H1 (cell line): ENCODE measurements at regions not wholly inside any gene's neighbourhood (a gene's known extent, or its start where the extent isn't known, plus 50 kb on each side); places are given as distances from the start of the nearest gene placed in this dataset.

Source experiments
- CTCF ChIA-PET: fragments of 300-600 bp; sonication (Branson Sonifier 250); formaldehyde crosslinking; loops from one replicate; lab custom pipeline; 2021; ENCODE audit not compliant: partially characterized antibody; lab: Charles Lee
- POLR2A ChIA-PET: fragments of 300-600 bp; sonication (Branson Sonifier 250); formaldehyde crosslinking; loops from one replicate; lab custom pipeline; 2021; ENCODE audit warnings: inconsistent platforms; ENCODE audit not compliant: partially characterized antibody; lab: Charles Lee
- DNase-seq, 2 experiments: peaks; one replicate each; pipeline versions ENCODE4 v3.0.0 to v3.0.0-alpha.2; 2010 to 2022; ENCODE audit warnings: low spot score in 2 of 2, low read depth in 1 of 2, mixed read lengths in 1 of 2
- FAIRE-seq: peaks from 2 replicates; lab custom pipeline; 2011; peaks lifted over from hg19 to GRCh38; lab: Jason Lieb, UNC
- H2AFZ ChIP-seq: 2 replicates; pipeline ENCODE4 v1.8.1; 2012; ENCODE audit warnings: low read length, inconsistent platforms
- H2AK5ac ChIP-seq: 2 replicates; pipeline ENCODE4 v1.6.1; 2013; ENCODE audit warnings: low read depth, low read length
- H2BK120ac ChIP-seq: replicated peaks from 2 replicates; pipeline ENCODE3; 2013; ENCODE audit warnings: low read depth, low read length, inconsistent platforms
- H2BK12ac ChIP-seq: 2 replicates; pipeline ENCODE4 v1.6.1; 2013; ENCODE audit warnings: low read depth, low read length
- H2BK15ac ChIP-seq: 2 replicates; pipeline ENCODE4 v1.6.1; 2013; ENCODE audit warnings: low read length
- H2BK20ac ChIP-seq: 2 replicates; pipeline ENCODE4 v1.6.1; 2013; ENCODE audit warnings: low read length
- H2BK5ac ChIP-seq: 2 replicates; pipeline ENCODE4 v1.6.1; 2013; ENCODE audit warnings: low read depth, low read length
- H3K14ac ChIP-seq: 2 replicates; pipeline ENCODE4 v1.6.1; 2013; ENCODE audit warnings: inconsistent platforms; ENCODE audit not compliant: insufficient read length
- H3K18ac ChIP-seq: 2 replicates; pipeline ENCODE4 v1.6.1; 2013; ENCODE audit warnings: low read length; ENCODE audit errors: extremely low read depth
- H3K23ac ChIP-seq: 2 replicates; pipeline ENCODE4 v1.6.1; 2013; ENCODE audit warnings: inconsistent platforms; ENCODE audit not compliant: insufficient read length
- H3K23me2 ChIP-seq: 2 replicates; pipeline ENCODE4 v1.6.1; 2013; ENCODE audit warnings: low read depth, low read length
- H3K27ac ChIP-seq: 2 replicates; pipeline ENCODE4 v1.6.1; 2011; ENCODE audit warnings: low read depth, low read length, inconsistent platforms
- H3K27me3 ChIP-seq, 4 experiments: replicated peaks in 1 of 4; 1 replicate in 1 of 4; 2 replicates in 3 of 4; pipeline versions ENCODE4 v1.6.1 to v1.8.1; 2011 to 2013; ENCODE audit warnings: low read length in 3 of 4, mild to moderate bottlenecking in 3 of 4, inconsistent platforms in 2 of 4, mixed read lengths in 2 of 4, moderate library complexity in 1 of 4; ENCODE audit not compliant: control insufficient read depth in 3 of 4, insufficient read depth in 3 of 4; ENCODE audit errors: extremely low read depth in 1 of 4
- H3K36me3 ChIP-seq, 4 experiments: 2 replicates each; pipeline versions ENCODE4 v1.6.1 to v1.8.1; 2011 to 2013; ENCODE audit warnings: mild to moderate bottlenecking in 4 of 4, low read length in 3 of 4, moderate library complexity in 2 of 4, control low read depth in 1 of 4, inconsistent platforms in 1 of 4; ENCODE audit not compliant: insufficient read depth in 4 of 4, control insufficient read depth in 2 of 4
- H3K4ac ChIP-seq: replicated peaks from 2 replicates; pipeline ENCODE3; 2013; ENCODE audit warnings: low read length, low read depth, mixed read lengths, inconsistent platforms; ENCODE audit not compliant: insufficient read length
- H3K4me1 ChIP-seq, 4 experiments: replicated peaks in 1 of 4; 1 replicate in 1 of 4; 2 replicates in 3 of 4; pipeline versions ENCODE4 v1.6.1 to v1.8.1; 2011 to 2013; ENCODE audit warnings: low read length in 3 of 4, inconsistent platforms in 2 of 4, mixed read lengths in 1 of 4; ENCODE audit not compliant: insufficient read depth in 4 of 4, control insufficient read depth in 3 of 4
- H3K4me2 ChIP-seq, 2 experiments: 2 replicates each; pipeline versions ENCODE4 v1.6.1 to v1.8.1; 2011 to 2013; ENCODE audit warnings: low read depth in 2 of 2, low read length in 2 of 2, control low read depth in 1 of 2, inconsistent platforms in 1 of 2, mild to moderate bottlenecking in 1 of 2; ENCODE audit not compliant: insufficient read depth in 1 of 2
- H3K4me3 ChIP-seq, 4 experiments: fragments of 200-600, 300-600 bp in 1 of 4; sonication (generic), shearing (Covaris generic), sonication (Bioruptor Twin) in 1 of 4; 2 replicates each; pipeline versions ENCODE4 v1.5.1 to v1.8.1; 2011 to 2016; ENCODE audit warnings: low read length in 4 of 4, low read depth in 3 of 4, control low read depth in 2 of 4, inconsistent platforms in 2 of 4, mild to moderate bottlenecking in 2 of 4, mixed read lengths in 1 of 4, moderate library complexity in 1 of 4; ENCODE audit not compliant: insufficient read depth in 2 of 4; ENCODE audit errors: extremely low read depth in 1 of 4
- H3K56ac ChIP-seq: replicated peaks from 2 replicates; pipeline ENCODE3; 2013; ENCODE audit warnings: low read depth, mild to moderate bottlenecking, mixed read lengths, low read length, inconsistent platforms; ENCODE audit not compliant: insufficient read length
- H3K79me1 ChIP-seq: 2 replicates; pipeline ENCODE4 v1.6.1; 2013; ENCODE audit warnings: low read depth, low read length, control low read depth
- H3K79me2 ChIP-seq, 2 experiments: 2 replicates each; pipeline versions ENCODE4 v1.6.1 to v1.8.1; 2012 to 2013; ENCODE audit warnings: low read length in 2 of 2, mild to moderate bottlenecking in 2 of 2, inconsistent platforms in 1 of 2; ENCODE audit not compliant: insufficient read depth in 2 of 2, control insufficient read depth in 1 of 2
- H3K9ac ChIP-seq, 4 experiments: replicated peaks in 1 of 4; 1 replicate in 1 of 4; 2 replicates in 3 of 4; pipeline versions ENCODE4 v1.6.1 to v1.8.1; 2011 to 2013; ENCODE audit warnings: low read depth in 3 of 4, low read length in 3 of 4, control low read depth in 2 of 4, mild to moderate bottlenecking in 2 of 4, moderate library complexity in 2 of 4, inconsistent platforms in 1 of 4; ENCODE audit errors: extremely low read depth in 1 of 4
- H3K9me3 ChIP-seq, 2 experiments: 2 replicates each; pipeline versions ENCODE4 v1.6.1 to v1.8.1; 2012 to 2013; ENCODE audit warnings: mild to moderate bottlenecking in 2 of 2, moderate library complexity in 2 of 2, control low read depth in 1 of 2, inconsistent platforms in 1 of 2, low read depth in 1 of 2, low read length in 1 of 2, mixed read lengths in 1 of 2; ENCODE audit not compliant: insufficient read depth in 2 of 2
- H4K20me1 ChIP-seq, 2 experiments: replicated peaks in 1 of 2; 2 replicates each; pipeline versions ENCODE3 to v1.8.1; 2011 to 2013; ENCODE audit warnings: inconsistent platforms in 2 of 2, low read length in 2 of 2, mild to moderate bottlenecking in 1 of 2; ENCODE audit not compliant: insufficient read depth in 2 of 2, control insufficient read depth in 1 of 2
- H4K5ac ChIP-seq: 2 replicates; pipeline ENCODE4 v1.6.1; 2013; ENCODE audit warnings: low read length, low read depth, mixed read lengths, inconsistent platforms; ENCODE audit not compliant: insufficient read length
- H4K8ac ChIP-seq: 2 replicates; pipeline ENCODE4 v1.8.0; 2013; ENCODE audit warnings: mild to moderate bottlenecking, moderate library complexity, low read length, inconsistent platforms; ENCODE audit not compliant: insufficient read depth; ENCODE audit errors: extremely low read depth
- H4K91ac ChIP-seq: replicated peaks from 2 replicates; pipeline ENCODE3; 2013; ENCODE audit warnings: low read length, mixed read lengths, inconsistent platforms; ENCODE audit not compliant: insufficient read length
- ATF2 ChIP-seq: IDR thresholded peaks from 2 replicates; pipeline ENCODE4 v1.6.1; 2012; ENCODE audit warnings: low read length, inconsistent platforms
- CBX8 ChIP-seq: fragments of 300-800, 300-1000 bp; sonication (generic); IDR thresholded peaks from 2 replicates; pipeline ENCODE4 v1.7.1; 2016; ENCODE audit warnings: low read depth, low read length, borderline replicate concordance
- CTCF ChIP-seq, 3 experiments: IDR thresholded peaks; 1 replicate in 2 of 3; 2 replicates in 1 of 3; pipeline versions ENCODE4 v1.5.1 to v1.6.1; 2011; ENCODE audit warnings: low read length in 3 of 3, mild to moderate bottlenecking in 3 of 3, inconsistent platforms in 2 of 3, low read depth in 1 of 3, moderate library complexity in 1 of 3; ENCODE audit not compliant: insufficient read depth in 1 of 3; ENCODE audit errors: control extremely low read depth in 1 of 3
- HDAC2 ChIP-seq, 2 experiments: fragments of 300-600 bp in 1 of 2; sonication (generic) in 1 of 2; IDR thresholded peaks; 2 replicates each; pipeline ENCODE4 v1.6.1; 2011 to 2012; ENCODE audit warnings: low read depth in 2 of 2, low read length in 2 of 2, mild to moderate bottlenecking in 2 of 2, moderate library complexity in 2 of 2, borderline replicate concordance in 1 of 2, inconsistent platforms in 1 of 2
- JUN ChIP-seq: IDR thresholded peaks from 2 replicates; pipeline ENCODE4 v1.6.1; 2011; ENCODE audit warnings: low read depth, mild to moderate bottlenecking, improper control_type of control experiment, low read length
- KDM5A ChIP-seq: fragments of 200-600 bp; IDR thresholded peaks from 2 replicates; pipeline ENCODE4 v1.7.1; 2012; ENCODE audit warnings: mild to moderate bottlenecking, low read length, inconsistent platforms, mixed read lengths
- NRF1 ChIP-seq: IDR thresholded peaks from 2 replicates; pipeline ENCODE4 v1.6.1; 2011; ENCODE audit warnings: mild to moderate bottlenecking, low read depth, low read length, improper control_type of control experiment
- PHF8 ChIP-seq: fragments of 200-600 bp; sonication (generic); conservative IDR thresholded peaks from 2 replicates; pipeline ENCODE4 v1.7.1; 2012; ENCODE audit warnings: low read depth, mild to moderate bottlenecking, inconsistent platforms, low read length, moderate library complexity
- POLR2A ChIP-seq, 2 experiments: IDR thresholded peaks; 1 replicate in 1 of 2; 2 replicates in 1 of 2; pipeline ENCODE4 v1.6.1; 2011; ENCODE audit warnings: low read depth in 2 of 2, low read length in 2 of 2, mild to moderate bottlenecking in 2 of 2; ENCODE audit errors: control extremely low read depth in 1 of 2
- POLR2AphosphoS5 ChIP-seq: IDR thresholded peaks from 2 replicates; pipeline ENCODE4 v1.6.1; 2011; ENCODE audit warnings: low read depth, low read length
- SRF ChIP-seq: IDR thresholded peaks from 2 replicates; pipeline ENCODE4 v1.6.1; 2011; ENCODE audit warnings: mild to moderate bottlenecking, low read depth, low read length, moderate library complexity

GRCh38 chr2:187134306-187134705 lies 285.3 kb upstream of the ZSWIM2 start:
- Histone ChIP-seq H4K20me1 (no peaks in the 10 kb centered on the region), H3K4me3 (no peak overlapping the region), H3K4ac (no peak overlapping the region), H3K27ac (no peak overlapping the region), H2BK12ac (no peak overlapping the region), H3K27me3 (no peaks in the 10 kb centered on the region), H4K91ac (no peak overlapping the region), H3K9me3 (no peaks in the 10 kb centered on the region), H3K23ac (no peak overlapping the region), H3K4me2 (no peak overlapping the region), H2BK20ac (no peak overlapping the region), H3K36me3 (no peaks in the 10 kb centered on the region), H2BK5ac (no peak overlapping the region), H3K56ac (no peak overlapping the region), H2AFZ (no peak overlapping the region), H4K5ac (no peak overlapping the region), H3K18ac (no peak overlapping the region), H3K79me1 (no peaks in the 10 kb centered on the region), H3K23me2 (no peaks in the 10 kb centered on the region), H4K8ac (no peak overlapping the region), H2BK15ac (no peak overlapping the region), H2BK120ac (no peak overlapping the region), H2AK5ac (no peak overlapping the region), H3K4me1 (no peaks in the 10 kb centered on the region), H3K9ac (no peak overlapping the region), H3K79me2 (no peaks in the 10 kb centered on the region), H3K14ac (no peak overlapping the region)
- no peak for DNase-seq
- ChIA-PET POLR2A (no interaction called here), CTCF (interaction anchor here (1.4 kb wide), 1 partner anchor 80 kb away, joined by 3 read pairs; no protein-coding TSS in a partner anchor)
- FAIRE-seq = no peak
- TF ChIP-seq HDAC2 (IDR thresholded peaks at IDR 0.05; ENCODE audit: borderline replicate concordance in 1 of 2, low read depth in 2 of 2, low read length in 2 of 2) = no peak
- no peak for TF ChIP-seq JUN
- no peak for TF ChIP-seq SRF
- no peak for TF ChIP-seq CBX8
- no peak for TF ChIP-seq PHF8
- no peak for TF ChIP-seq NRF1
- no peak for TF ChIP-seq CTCF (IDR thresholded peaks at IDR 0.05; ENCODE audit: control extremely low read depth in 1 of 3, insufficient read depth in 1 of 3, low read depth in 1 of 3, low read length in 3 of 3)
- TF ChIP-seq POLR2A (IDR thresholded peaks at IDR 0.05; ENCODE audit: control extremely low read depth in 1 of 2, low read depth in 2 of 2, low read length in 2 of 2) = no peak
- no peak for TF ChIP-seq POLR2AphosphoS5
- TF ChIP-seq KDM5A = no peak
- no peak for TF ChIP-seq ATF2
